Activated CD8-positive, alpha-beta T cell treated with anti-CD3 and anti-CD28 coated beads for 36 hours (primary cell): ENCODE measurements at regions not wholly inside any gene's neighbourhood (a gene's known extent, or its start where the extent isn't known, plus 50 kb on each side); places are given as distances from the start of the nearest gene placed in this dataset.

Experiments used
- ATAC-seq: fragments of 200-7000 bp; cut with Tn5 transposase; one replicate; pipeline ENCODE4 v1.10.0; 2021; ENCODE audit warnings: mild to moderate bottlenecking, moderate library complexity
- CTCF ChIA-PET: fragments of 350-600 bp; sonication (Branson Sonifier 250); formaldehyde crosslinking; loops from one replicate; lab custom pipeline; 2021; ENCODE audit warnings: antibody characterized with exemption; lab: Charles Lee
- POLR2A ChIA-PET: fragments of 350-600 bp; sonication (Branson Sonifier 250); formaldehyde crosslinking; loops from one replicate; lab custom pipeline; 2021; ENCODE audit warnings: antibody characterized with exemption; lab: Charles Lee
- DNase-seq: peaks from one replicate; pipeline ENCODE4 v3.0.0-alpha.2; 2020
- H3K27ac Mint-ChIP-seq: one replicate; pipeline ENCODE4 v1.8.0; 2021; ENCODE audit warnings: mild to moderate bottlenecking, mixed read lengths
- H3K27me3 Mint-ChIP-seq: one replicate; pipeline ENCODE4 v1.8.0; 2021; ENCODE audit warnings: mixed read lengths
- H3K36me3 Mint-ChIP-seq: one replicate; pipeline ENCODE4 v1.8.0; 2021; ENCODE audit warnings: low read depth, mixed read lengths
- H3K4me1 Mint-ChIP-seq: one replicate; pipeline ENCODE4 v1.8.0; 2021; ENCODE audit warnings: low read depth, mixed read lengths
- H3K4me3 Mint-ChIP-seq: one replicate; pipeline ENCODE4 v1.8.0; 2021; ENCODE audit warnings: mild to moderate bottlenecking, moderate library complexity, mixed read lengths
- H3K9me3 Mint-ChIP-seq: one replicate; pipeline ENCODE4 v1.8.0; 2021; ENCODE audit warnings: mixed read lengths
- intact Hi-C: fragments of 100-400 bp; cut with micrococcal nuclease; formaldehyde crosslinking; loops from one replicate; pipeline ENCODE4 v1.10.0; 2022
- TF ChIP-seq, protein P1 (sequence below): fragments of 200-600 bp; IDR thresholded peaks from one replicate; pipeline ENCODE4 v1.8.0; 2022; ENCODE audit warnings: antibody characterized with exemption, mild to moderate bottlenecking

DNA sequence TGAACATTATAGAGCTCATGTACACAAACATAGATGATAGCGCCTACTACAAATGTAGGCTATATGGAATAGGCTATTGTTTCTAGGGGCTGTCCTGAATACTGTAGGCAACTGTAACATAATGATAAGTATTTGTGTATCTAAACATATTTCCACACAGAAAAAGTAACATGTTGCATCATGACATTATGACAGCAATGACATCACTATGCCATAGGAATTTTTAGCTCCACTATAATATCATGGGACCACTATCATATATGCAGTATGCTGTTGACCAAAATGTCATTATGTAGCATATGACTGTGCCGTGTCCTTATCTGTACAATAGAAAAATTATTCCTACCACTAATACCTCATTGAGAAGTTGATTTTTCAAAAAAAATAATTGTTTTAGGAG lies 96.7 kb upstream of the SSTR1 start:
- no peak overlapping the region for H3K27ac Mint-ChIP-seq
- DNase-seq (no peak), ATAC-seq (no peak)
- ChIA-PET CTCF (interaction anchor here (0.6 kb wide), 1 partner anchor 16 kb away, joined by 3 read pairs; no protein-coding TSS in a partner anchor), POLR2A (no interaction called here)
- H3K9me3 Mint-ChIP-seq = peaks cover 12% of the 10 kb centered on the region
- H3K4me3 Mint-ChIP-seq = no peak overlapping the region
- peaks cover 4% of the 10 kb centered on the region for H3K36me3 Mint-ChIP-seq
- peaks cover 9% of the 10 kb centered on the region for H3K4me1 Mint-ChIP-seq
- H3K27me3 Mint-ChIP-seq = no peaks in the 10 kb centered on the region
- TF ChIP-seq, protein P1, sequence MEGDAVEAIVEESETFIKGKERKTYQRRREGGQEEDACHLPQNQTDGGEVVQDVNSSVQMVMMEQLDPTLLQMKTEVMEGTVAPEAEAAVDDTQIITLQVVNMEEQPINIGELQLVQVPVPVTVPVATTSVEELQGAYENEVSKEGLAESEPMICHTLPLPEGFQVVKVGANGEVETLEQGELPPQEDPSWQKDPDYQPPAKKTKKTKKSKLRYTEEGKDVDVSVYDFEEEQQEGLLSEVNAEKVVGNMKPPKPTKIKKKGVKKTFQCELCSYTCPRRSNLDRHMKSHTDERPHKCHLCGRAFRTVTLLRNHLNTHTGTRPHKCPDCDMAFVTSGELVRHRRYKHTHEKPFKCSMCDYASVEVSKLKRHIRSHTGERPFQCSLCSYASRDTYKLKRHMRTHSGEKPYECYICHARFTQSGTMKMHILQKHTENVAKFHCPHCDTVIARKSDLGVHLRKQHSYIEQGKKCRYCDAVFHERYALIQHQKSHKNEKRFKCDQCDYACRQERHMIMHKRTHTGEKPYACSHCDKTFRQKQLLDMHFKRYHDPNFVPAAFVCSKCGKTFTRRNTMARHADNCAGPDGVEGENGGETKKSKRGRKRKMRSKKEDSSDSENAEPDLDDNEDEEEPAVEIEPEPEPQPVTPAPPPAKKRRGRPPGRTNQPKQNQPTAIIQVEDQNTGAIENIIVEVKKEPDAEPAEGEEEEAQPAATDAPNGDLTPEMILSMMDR = no peak
- intact Hi-C loops = no loop called here

DNA sequence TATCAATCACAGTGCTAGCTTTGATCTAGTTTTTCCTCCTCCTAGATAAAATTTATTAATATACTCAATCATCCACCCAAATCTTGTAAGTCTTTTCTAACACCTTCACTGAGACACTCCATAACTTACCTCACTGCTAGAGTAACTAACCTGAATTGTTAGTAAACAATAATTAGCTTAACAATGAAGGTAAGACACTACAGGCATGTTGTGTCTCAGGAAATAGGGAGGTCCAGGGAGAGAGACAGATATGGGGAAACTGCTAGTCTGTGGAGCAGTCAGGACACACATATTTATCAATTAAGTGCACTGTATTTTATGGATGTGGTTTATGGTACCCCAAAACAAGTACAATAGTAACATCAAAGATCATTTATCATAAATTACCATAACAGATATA lies 94.2 kb upstream of the SSTR1 start:
- intact Hi-C loops = no loop called here
- H3K27me3 Mint-ChIP-seq = no peaks in the 10 kb centered on the region
- ATAC-seq = no peak
- H3K27ac Mint-ChIP-seq = no peak overlapping the region
- no peak overlapping the region for H3K4me3 Mint-ChIP-seq
- TF ChIP-seq, protein P1 = no peak
- H3K36me3 Mint-ChIP-seq = no peaks in the 10 kb centered on the region
- ChIA-PET POLR2A (no interaction called here), CTCF (interaction anchor here (1.2 to 2.0 kb wide), 2 partner anchors 10 to 127 kb away, joined by 3 to 6 read pairs; no protein-coding TSS in a partner anchor)
- H3K4me1 Mint-ChIP-seq = no peaks in the 10 kb centered on the region
- no peaks in the 10 kb centered on the region for H3K9me3 Mint-ChIP-seq
- no peak for DNase-seq

DNA sequence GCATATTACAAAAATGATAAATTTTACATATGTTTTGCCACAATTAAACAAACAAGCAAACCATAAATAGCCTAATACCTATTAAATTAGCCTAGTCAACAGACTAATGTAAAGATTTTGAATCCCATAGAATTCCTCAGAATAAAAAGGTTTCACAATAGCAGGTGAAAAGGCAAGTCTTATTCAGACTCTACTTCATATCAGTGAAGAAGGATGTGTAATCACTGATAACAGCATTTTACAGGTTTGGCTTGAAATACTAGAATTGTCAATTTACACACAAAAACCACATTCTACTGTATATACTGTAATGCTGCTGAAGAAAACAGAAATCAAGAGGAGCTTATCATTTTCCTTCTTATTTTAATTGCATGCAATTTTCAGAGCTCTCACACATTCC lies 90.8 kb upstream of the SSTR1 start:
- intact Hi-C loops = no loop called here
- no peak overlapping the region for H3K4me3 Mint-ChIP-seq
- H3K27me3 Mint-ChIP-seq = no peaks in the 10 kb centered on the region
- no peak for DNase-seq
- ChIA-PET POLR2A (no interaction called here), CTCF (no interaction called here)
- TF ChIP-seq, protein P1 = no peak
- H3K27ac Mint-ChIP-seq = no peak overlapping the region
- ATAC-seq = no peak
- peaks cover 4% of the 10 kb centered on the region for H3K4me1 Mint-ChIP-seq
- no peaks in the 10 kb centered on the region for H3K36me3 Mint-ChIP-seq
- H3K9me3 Mint-ChIP-seq = peaks cover 3% of the 10 kb centered on the region

DNA sequence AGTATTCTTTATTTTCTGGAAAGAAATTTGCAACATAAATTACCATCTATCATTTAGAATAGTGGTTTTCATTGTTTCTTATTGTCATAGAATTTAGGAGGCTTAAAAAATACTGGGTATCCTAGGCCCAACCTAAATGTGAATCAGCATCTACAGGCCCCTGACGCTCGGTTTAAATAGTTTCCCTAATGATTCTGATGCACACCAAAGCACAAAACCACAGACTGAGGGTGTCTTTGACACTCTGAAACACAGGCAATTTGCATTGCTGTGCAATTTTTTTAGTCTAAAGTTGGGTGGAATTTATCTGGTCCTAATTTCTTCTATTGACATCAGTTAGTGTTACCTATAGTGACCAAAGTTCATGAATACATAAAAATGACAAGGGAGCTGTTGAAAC lies 87.6 kb upstream of the SSTR1 start:
- ChIA-PET CTCF (interaction anchor here (1.5 kb wide), 1 partner anchor 11 kb away, joined by 4 read pairs; no protein-coding TSS in a partner anchor), POLR2A (no interaction called here)
- Mint-ChIP-seq H3K4me3 (no peak overlapping the region), H3K27me3 (no peaks in the 10 kb centered on the region), H3K9me3 (peaks cover 3% of the 10 kb centered on the region), H3K36me3 (no peaks in the 10 kb centered on the region), H3K27ac (no peak overlapping the region), H3K4me1 (peaks cover 8% of the 10 kb centered on the region)
- intact Hi-C loops = no loop called here
- DNase-seq = no peak
- ATAC-seq = no peak
- TF ChIP-seq, protein P1 = no peak

DNA sequence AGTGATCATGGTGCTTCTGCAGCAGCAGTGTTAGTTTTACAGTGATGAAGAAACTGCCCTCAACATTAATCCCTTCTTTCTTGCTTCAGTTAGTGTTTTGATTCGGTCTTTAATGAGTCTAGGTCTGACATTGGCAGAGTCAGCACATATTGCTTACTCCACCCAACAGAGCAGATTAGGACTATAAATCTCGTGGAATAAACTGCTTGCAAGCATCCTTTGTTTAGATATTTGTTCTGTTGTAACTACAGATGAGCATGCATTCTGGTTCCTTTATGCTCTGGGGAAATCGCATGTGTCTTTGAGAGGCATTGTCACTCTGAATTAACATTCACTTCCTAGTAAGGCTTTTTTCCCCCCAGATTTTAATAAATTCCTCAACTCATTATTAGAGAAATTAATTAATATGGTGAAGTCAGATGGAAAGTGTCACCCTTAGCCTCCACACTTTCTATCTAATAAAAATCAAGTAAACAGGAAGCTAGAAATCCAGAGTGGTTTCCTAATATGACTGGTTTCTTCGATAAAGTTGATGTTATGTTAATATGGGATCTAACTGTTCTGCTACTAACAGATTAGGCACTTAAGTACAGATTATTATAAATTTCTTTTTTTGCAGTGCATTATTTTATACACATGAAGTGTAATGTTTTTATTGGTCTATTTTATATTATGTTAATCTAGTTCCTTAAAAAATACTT lies 86.2 kb upstream of the SSTR1 start:
- TF ChIP-seq, protein P1 = no peak
- CTCF ChIA-PET = interaction anchor here (1.0 kb wide), 1 partner anchor 9 kb away, joined by 3 read pairs; no protein-coding TSS in a partner anchor
- intact Hi-C loops = no loop called here
- Mint-ChIP-seq H3K9me3 (peaks cover 3% of the 10 kb centered on the region), H3K27me3 (no peaks in the 10 kb centered on the region), H3K36me3 (no peaks in the 10 kb centered on the region), H3K4me1 (peaks cover 10% of the 10 kb centered on the region), H3K27ac (no peak overlapping the region), H3K4me3 (no peak overlapping the region)
- DNase-seq (no peak), ATAC-seq (no peak)
- POLR2A ChIA-PET = no interaction called here
